A673 (cell line): ENCODE measurements at regions not wholly inside any gene's neighbourhood (a gene's known extent, or its start where the extent isn't known, plus 50 kb on each side); places are given as distances from the start of the nearest gene placed in this dataset.

Experiments used
- BruUV-seq: library from RNA; stranded (reverse); fragments of 400-500 nt; replicated peaks from 2 replicates; lab custom pipeline; 2021; lab: Mats Ljungman, UMichigan
- CTCF ChIA-PET: fragments of 300-600 bp; sonication (Branson Sonifier 250); formaldehyde crosslinking; loops from one replicate; lab custom pipeline; 2022; ENCODE audit warnings: antibody characterized with exemption; lab: Charles Lee
- POLR2A ChIA-PET: fragments of 300-600 bp; sonication (Branson Sonifier 250); formaldehyde crosslinking; loops from one replicate; lab custom pipeline; 2022; ENCODE audit warnings: antibody characterized with exemption; ENCODE audit not compliant: low non-redundant PET; lab: Charles Lee
- DNase-seq: peaks from one replicate; pipeline ENCODE4 v3.0.0-alpha.2; 2015; ENCODE audit warnings: low spot score
- H3K27ac ChIP-seq: fragments of 200-600 bp; sonication (generic); 2 replicates; pipeline ENCODE4 v1.5.1; 2016; ENCODE audit warnings: mixed run types, low read depth, mild to moderate bottlenecking, mixed read lengths, antibody characterized with exemption, low read length; ENCODE audit not compliant: poor library complexity, severe bottlenecking
- H3K27me3 ChIP-seq: fragments of 200-600 bp; sonication (generic); replicated peaks from 2 replicates; pipeline ENCODE4 v1.6.1; 2017; ENCODE audit warnings: mixed run types, low read depth, mild to moderate bottlenecking, mixed read lengths, antibody characterized with exemption, low read length; ENCODE audit not compliant: insufficient read depth, poor library complexity
- H3K36me3 ChIP-seq: fragments of 200-600 bp; sonication (generic); 2 replicates; pipeline ENCODE4 v1.6.1; 2016; ENCODE audit warnings: mixed run types, mild to moderate bottlenecking, mixed read lengths, antibody characterized with exemption, low read length; ENCODE audit not compliant: insufficient read depth, poor library complexity, severe bottlenecking
- H3K4me1 ChIP-seq: fragments of 200-600 bp; sonication (generic); 2 replicates; pipeline ENCODE4 v1.6.1; 2017; ENCODE audit warnings: mixed run types, mild to moderate bottlenecking, mixed read lengths, antibody characterized with exemption, low read length; ENCODE audit not compliant: insufficient read depth, poor library complexity, severe bottlenecking
- H3K4me3 ChIP-seq: fragments of 200-600 bp; sonication (generic); 2 replicates; pipeline ENCODE4 v1.5.1; 2016; ENCODE audit warnings: low read depth, mixed run types, mild to moderate bottlenecking, mixed read lengths, low read length; ENCODE audit not compliant: poor library complexity, severe bottlenecking
- H3K9me3 ChIP-seq: fragments of 200-600 bp; sonication (generic); 2 replicates; pipeline ENCODE4 v1.6.1; 2016; ENCODE audit warnings: mixed run types, low read depth, mild to moderate bottlenecking, mixed read lengths, antibody characterized with exemption, low read length; ENCODE audit not compliant: poor library complexity, severe bottlenecking
- CTCF ChIP-seq: fragments of 300-800, 200-600 bp; sonication (generic); conservative IDR thresholded peaks from 2 replicates; pipeline ENCODE4 v1.5.1; 2017; ENCODE audit warnings: low read depth, mild to moderate bottlenecking, antibody characterized with exemption, low read length, moderate library complexity, mixed read lengths
- EZH2 ChIP-seq: fragments of 200-600 bp; sonication (generic); IDR thresholded peaks from 2 replicates; pipeline ENCODE4 v1.6.1; 2017; ENCODE audit warnings: borderline replicate concordance, low read depth, mild to moderate bottlenecking, mixed read lengths, antibody characterized with exemption, low read length; ENCODE audit not compliant: poor library complexity, severe bottlenecking
- intact Hi-C: fragments of 100-400 bp; cut with micrococcal nuclease; formaldehyde crosslinking; loops from one replicate; pipeline ENCODE4 v1.10.0; 2022; ENCODE audit not compliant: unreplicated experiment

GRCh38 chr17:56667925-56668458 is 74.5 kb downstream of the NOG start:
- POLR2A ChIA-PET = no interaction called here
- BruUV-seq = no TSS peak
- no peak for DNase-seq
- Histone ChIP-seq H3K27me3 (peaks cover 17% of the 10 kb centered on the region), H3K27ac (no peak overlapping the region), H3K4me1 (no peaks in the 10 kb centered on the region), H3K36me3 (no peaks in the 10 kb centered on the region), H3K4me3 (no peak overlapping the region), H3K9me3 (no peaks in the 10 kb centered on the region)
- TF ChIP-seq CTCF (no peak), EZH2 (no peak)
- intact Hi-C loops = no loop called here
- CTCF ChIA-PET = no interaction called here

GRCh38 chr17:56672195-56672594 is 78.7 kb downstream of the NOG start:
- no TSS peak for BruUV-seq
- Histone ChIP-seq H3K27ac (no peak overlapping the region), H3K27me3 (peaks cover 29% of the 10 kb centered on the region), H3K4me3 (no peak overlapping the region), H3K36me3 (no peaks in the 10 kb centered on the region), H3K4me1 (no peaks in the 10 kb centered on the region), H3K9me3 (no peaks in the 10 kb centered on the region)
- intact Hi-C loops = no loop called here
- ChIA-PET CTCF (no interaction called here), POLR2A (no interaction called here)
- no peak for DNase-seq
- TF ChIP-seq EZH2 = no peak
- TF ChIP-seq CTCF = no peak

- Histone ChIP-seq H3K4me3 (no peak overlapping the region), H3K36me3 (no peaks in the 10 kb centered on the region), H3K27ac (no peak overlapping the region), H3K4me1 (peaks cover 6% of the 10 kb centered on the region), H3K27me3 (peaks cover 51% of the 10 kb centered on the region), H3K9me3 (no peaks in the 10 kb centered on the region)
- BruUV-seq = no TSS peak
- no peak for DNase-seq
- TF ChIP-seq CTCF = no peak
- no peak for TF ChIP-seq EZH2
- ChIA-PET POLR2A (no interaction called here), CTCF (interaction anchor here (0.6 kb wide), 1 partner anchor 163 kb away, joined by 6 read pairs; no protein-coding TSS in a partner anchor)
- intact Hi-C loops = no loop called here
Observed at GRCh38 chr17:56674401-56674925, 81.0 kb downstream of the NOG start.
